HG03139 (cell line): ENCODE measurements at regions not wholly inside any gene's neighbourhood (a gene's known extent, or its start where the extent isn't known, plus 50 kb on each side); places are given as distances from the start of the nearest gene placed in this dataset.

ENCODE experiments used
- ATAC-seq: cut with Tn5 transposase; IDR thresholded peaks from one replicate; pipeline ENCODE4 v1.9.1; 2021; ENCODE audit not compliant: unreplicated experiment

GRCh38 chr3:178302966-178303930 is 233.0 kb upstream of the KCNMB2 start:
- ATAC-seq = no peak

GRCh38 chr3:178304758-178305467 is 231.3 kb upstream of the KCNMB2 start:
- no peak for ATAC-seq

DNA sequence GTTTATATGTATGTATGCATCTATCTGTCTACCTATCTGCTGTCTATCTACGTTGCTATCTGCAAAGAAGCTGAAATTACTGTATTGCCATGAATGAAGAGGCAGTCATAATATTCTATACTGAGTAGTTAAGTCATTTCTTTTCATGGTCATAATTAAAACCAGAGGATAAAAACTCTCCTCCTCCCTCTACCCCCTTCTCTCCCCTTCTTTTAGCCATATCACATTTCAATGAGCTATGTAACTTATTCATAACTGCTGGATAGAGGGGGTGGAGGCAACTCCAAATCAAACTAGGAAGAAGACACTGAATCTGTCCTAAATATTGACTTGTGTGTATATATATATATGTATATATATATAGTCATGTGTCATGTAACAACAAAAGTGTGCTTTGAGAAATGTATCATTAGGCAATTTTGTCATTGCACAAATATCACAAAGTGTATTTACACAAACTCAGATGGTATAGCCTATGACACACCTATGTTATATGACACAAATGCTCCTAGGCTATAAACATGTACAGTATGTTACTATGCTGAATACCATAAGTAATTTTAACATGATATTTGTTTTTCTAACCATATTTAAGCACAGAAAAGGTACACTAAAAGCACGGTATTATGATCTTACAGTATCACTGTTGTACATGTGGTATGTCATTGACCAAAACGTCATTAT is 229.7 kb upstream of the KCNMB2 start:
- no peak for ATAC-seq

DNA sequence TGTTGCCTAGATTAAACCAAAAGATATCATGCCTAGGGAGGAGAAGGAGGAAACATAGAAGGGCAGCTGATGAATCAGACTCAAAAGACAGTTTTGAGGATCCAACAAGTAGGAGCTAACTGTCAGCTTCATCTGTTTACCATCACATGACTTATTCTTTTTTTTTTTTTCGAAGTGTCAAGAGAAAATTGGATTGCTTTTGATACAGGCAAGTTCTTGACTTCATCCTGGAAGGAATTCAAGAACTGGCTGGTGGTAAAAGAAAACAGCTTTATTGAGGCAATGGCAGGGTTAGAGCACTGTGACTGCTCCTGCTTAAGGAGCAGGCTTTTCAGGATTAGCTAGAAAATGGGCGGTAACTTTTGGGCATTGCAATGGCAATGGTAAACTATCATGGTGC is 227.5 kb upstream of the KCNMB2 start:
- no peak for ATAC-seq

GRCh38 chr3:178310949-178311348 is 225.3 kb upstream of the KCNMB2 start:
- no peak for ATAC-seq

- ATAC-seq = no peak
These were observed 222.5 kb upstream of the KCNMB2 start for GRCh38 chr3:178313716-178314115.

- ATAC-seq = no peak
These were observed 217.9 kb upstream of the KCNMB2 start for GRCh38 chr3:178318340-178318739.

DNA sequence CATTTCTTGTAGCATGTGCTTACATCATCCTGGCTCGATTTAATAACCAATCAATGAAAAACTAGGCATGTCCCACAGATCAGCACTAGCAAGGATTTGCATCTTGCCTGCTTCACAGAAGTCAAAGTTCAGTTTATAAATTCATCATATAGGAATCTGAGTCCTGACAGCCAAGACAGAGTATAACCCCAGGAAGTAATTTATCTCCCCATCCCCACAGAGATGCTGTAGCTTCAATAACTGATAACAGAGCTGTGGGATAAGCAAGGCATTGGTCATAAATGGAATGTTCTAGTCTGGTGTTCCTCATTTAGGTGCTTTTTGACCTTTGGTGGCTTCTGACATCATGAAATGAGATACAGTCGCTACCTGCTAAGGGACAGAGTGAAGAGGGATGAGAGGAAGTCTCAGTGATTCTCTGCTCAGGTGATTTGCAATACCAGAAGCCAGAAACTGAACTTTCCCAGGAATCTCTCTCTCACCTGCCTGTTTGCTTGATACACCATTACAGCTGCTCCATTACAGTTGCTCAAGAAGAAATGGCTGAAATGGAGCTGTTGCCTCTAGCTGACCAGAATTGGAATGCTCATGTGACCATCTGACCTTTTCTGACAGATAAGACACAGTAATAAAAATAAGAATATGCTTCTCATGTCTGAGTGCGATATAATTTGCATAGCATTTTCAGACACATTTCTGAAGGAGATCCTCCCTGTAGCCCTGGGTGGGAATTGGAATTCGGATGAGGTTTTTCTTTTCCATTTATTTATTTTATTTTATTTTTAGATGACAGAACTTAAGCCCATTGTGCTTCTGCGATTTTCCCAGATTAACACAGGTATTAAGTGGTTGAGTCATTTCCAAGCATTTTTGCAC is 217.1 kb upstream of the KCNMB2 start:
- ATAC-seq = no peak

DNA sequence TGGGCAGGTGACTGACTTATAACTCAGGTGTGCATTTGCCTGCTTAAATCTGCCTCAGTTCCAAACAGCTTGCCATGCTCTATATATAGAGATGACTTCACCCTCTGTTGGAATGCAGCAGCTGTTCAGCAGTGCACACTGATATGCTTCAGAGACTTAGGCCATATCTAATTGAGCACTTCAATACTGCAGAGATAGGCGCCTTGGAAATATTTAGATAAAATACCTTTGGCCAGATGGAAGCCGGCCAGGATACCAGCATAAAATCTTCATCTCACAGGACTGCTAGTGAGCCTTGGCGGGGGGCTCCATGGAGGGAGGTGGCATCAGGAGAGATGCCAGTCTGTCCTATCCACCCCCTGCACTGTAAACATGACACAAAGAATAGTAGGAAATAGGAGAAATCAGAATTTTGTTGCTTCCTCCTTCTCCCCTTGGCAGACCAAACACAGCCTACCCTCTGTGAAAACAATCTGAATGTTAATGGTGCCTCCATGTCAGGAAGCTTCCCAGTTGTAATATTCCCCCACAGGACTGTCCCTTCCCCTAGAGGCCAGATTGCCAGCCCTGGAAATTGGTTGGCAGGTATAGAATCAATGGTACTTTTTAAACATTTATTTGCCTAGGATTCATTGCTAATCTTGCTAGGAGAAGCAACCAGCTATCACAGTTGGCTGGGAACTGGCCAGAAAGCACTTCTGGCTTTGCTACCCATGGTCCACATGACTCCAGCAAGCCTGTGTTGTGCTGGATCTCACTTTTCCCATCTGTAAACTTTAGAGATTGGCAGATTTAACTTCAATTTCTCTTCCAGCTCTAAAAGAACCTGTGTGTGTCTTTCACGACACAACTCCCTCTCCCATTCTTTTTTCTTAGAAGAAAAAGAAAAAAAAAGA is 215.5 kb upstream of the KCNMB2 start:
- ATAC-seq = no peak

- no peak for ATAC-seq
These were observed 211.9 kb upstream of the KCNMB2 start for GRCh38 chr3:178324356-178324755.

DNA sequence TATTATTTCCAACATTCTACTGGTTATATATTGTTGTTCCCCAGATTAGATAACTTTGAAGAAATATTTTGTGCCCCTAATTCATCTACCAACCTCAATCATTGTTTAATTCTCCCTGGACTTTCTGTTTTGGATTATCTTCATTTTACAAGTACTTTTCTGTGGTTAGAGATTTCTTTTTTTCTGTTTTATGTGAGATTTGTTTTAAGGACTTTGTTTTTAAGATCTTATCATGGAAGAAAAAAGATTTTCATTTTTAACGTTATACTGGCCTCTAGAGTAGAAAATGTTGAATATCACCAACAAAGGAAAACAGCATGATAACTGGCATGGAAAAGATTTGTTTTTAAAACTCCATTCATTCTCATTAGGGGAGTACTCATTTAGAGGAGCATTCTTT is 210.9 kb upstream of the KCNMB2 start:
- ATAC-seq = no peak

DNA sequence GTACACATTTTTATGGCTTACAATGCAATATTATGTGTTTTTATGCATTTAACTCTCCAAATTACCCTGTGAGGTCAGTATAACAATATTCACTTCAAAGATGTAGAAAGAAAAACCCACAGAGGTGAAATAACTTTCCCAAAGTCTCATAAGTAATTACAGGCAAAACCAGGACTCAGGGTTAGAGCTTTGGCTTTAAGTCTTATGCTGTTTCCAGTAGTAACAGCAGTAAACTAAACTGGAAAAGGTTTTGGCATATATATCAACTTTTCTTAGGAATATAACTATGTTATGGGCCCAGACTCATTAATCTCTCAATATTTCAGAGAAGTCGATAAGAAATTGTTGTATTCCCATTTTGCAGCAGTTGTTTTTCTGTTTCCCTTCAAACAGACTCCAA is 206.3 kb upstream of the KCNMB2 start:
- ATAC-seq = no peak

GRCh38 chr3:178334239-178334638 is 202.0 kb upstream of the KCNMB2 start:
- ATAC-seq = no peak

DNA sequence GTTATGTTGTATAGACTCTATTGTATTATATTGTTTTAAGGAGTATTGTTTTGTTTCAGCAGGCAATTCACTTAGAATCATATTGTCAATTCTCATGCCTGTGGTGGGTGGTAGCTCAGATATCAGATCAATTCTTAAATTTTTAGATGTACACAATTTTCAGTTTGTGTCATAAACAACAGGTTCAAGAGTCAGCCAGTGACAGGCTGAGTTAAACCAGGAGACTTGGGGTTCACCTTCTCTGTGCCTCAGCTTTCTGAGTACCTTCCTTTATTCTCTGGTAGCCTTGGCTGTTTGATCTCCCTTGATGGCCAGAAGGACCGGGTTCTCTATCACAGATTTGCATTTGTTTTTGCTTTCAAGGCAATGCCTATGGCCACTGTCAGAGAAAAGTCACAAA is 199.9 kb upstream of the KCNMB2 start:
- no peak for ATAC-seq

DNA sequence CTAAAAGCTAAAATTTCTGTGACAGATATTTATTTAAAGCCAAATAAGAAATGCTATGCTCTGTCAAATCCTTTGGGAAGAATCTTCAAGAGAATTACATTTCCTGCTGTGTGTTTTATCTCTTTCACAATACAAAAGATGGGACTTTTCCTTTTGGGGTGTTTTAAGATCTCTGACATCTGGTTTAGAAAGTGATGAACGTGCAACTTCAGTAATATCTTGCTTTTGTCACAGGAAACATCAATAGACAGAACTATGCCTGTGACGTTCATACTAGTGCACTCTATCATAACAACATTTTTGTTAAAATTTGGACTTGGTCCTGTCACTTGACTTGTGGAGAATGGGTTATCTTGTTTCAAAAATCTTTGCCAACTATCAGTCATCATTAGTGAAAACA is 195.7 kb upstream of the KCNMB2 start:
- ATAC-seq = no peak

GRCh38 chr3:178341636-178342035 is 194.6 kb upstream of the KCNMB2 start:
- ATAC-seq = no peak

DNA sequence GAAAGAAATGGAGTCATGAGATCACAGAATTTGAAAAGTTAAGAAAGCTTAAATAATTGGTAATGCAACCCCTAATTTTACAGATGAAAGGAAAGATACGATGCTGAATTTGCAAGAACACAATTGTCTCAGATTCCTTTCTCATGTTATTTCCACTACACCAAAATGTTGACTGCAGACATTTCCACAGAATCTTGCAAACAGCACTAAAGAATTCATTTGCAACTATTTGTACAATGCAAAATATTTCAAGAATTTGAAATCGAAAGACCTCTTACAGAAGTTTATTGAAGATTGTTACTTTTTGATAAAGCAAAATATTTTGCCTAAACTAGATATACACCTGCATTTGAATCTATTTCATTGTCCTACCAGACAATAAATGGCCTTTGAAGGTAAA is 194.1 kb upstream of the KCNMB2 start:
- ATAC-seq = no peak

DNA sequence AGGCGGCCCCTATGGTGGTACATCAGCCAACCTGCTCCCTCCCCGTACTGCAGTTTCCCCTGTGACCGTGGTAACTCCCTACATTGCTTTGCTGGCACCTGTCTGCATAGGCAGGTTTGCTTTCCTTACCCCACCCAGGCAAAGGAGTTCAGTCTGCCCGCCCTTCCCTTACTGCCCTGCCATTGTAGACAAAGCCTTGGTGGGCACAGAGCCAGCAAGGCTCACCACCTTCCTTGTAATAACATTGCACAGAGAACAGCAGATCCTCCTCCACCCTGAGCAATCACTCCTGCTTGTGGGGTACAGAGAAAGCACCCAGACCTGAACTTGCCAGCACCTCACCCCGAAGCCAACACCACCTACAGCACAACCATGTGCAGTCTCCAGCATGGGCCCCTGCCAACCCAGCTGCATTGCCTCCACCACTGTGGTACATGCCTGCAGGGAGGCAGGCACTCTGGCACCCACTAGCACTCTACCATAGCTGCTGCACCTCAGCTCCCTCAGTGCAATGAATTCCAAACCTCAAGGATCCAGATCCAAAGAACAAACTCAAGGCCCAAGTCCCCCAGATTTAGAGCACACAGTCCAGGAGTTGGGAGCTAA is 192.7 kb upstream of the KCNMB2 start:
- no peak for ATAC-seq

DNA sequence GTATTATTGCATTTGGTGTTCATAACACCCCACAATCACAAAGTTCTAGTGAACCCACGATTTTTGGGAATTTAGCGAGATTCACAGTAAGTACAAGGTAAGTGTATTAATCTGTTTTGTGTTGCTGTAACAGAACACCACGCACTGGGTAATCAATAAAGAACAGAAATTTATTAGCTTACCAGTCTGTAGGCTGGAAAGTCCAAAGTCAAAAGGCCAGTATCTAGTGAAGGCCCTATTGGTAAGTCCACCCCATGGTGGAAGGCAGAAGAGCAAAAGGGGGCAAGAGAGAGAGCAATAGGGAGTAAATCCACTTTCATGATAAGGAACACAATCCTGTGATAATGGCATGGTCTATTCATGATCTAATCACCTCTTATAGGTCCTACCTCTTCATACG is 190.3 kb upstream of the KCNMB2 start:
- ATAC-seq = no peak
